HG02840 (cell line): ENCODE measurements at regions not wholly inside any gene's neighbourhood (a gene's known extent, or its start where the extent isn't known, plus 50 kb on each side); places are given as distances from the start of the nearest gene placed in this dataset.
A peak's percentile ranks its signal among the peaks of the same experiment; 100 is the strongest.

Source experiments
- ATAC-seq: cut with Tn5 transposase; IDR thresholded peaks from one replicate; pipeline ENCODE4 v1.9.1; 2021; ENCODE audit warnings: mild to moderate bottlenecking, moderate library complexity, moderate number of reproducible peaks; ENCODE audit not compliant: unreplicated experiment, low FRiP score

DNA sequence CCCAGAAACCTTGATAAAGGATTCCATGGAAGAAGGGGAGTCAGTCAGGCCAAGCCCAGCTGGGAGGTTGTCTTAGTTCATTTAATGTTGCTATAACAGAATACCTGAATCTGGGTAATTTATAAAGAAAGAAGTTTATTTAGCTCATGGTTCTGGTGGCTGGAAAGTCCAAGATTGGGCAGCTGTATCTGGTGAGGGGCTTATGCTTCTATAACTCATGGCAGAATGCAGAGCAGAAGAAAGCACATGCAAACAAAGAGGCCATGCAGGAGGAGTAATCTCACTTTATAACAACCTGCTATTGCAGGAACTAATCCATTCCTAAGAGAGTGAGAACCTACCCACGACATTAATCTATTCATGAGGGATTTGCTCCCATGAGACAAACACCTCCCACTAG, 54.2 kb upstream of the ANKRD1 start:
- ATAC-seq, result no peak

GRCh38 chr10:90977162-90977854, 56.4 kb upstream of the ANKRD1 start:
- no peak for ATAC-seq

DNA sequence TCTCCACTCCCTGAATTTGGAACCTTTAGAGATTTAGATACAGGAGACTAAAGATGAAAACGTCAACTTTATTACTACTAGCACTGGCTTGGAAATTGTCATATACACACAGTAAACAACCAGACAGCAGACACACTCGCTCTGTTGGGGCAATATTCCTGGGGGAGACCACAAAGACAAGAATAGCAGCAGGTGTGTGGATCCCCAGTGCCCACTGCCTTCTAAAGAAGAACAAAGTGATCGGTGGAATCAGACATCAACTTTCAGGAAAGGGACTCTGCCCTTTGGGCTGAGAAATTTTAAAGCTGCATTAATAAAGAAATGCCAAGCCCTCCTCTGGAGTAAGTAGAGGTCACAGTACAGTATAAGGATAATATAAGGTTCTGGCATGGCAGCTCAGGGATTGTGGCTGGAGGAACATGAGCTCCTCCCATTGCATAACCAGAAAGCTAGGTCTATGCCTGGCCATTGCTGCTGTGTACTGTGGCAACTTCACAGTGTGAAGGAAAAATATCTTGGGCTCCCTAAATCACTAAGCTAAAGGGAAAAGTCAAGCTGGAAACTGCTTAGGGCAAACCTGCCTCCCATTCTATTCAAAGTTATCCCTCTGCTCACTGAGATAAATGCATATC, 57.1 kb upstream of the ANKRD1 start:
- ATAC-seq, result no peak

DNA sequence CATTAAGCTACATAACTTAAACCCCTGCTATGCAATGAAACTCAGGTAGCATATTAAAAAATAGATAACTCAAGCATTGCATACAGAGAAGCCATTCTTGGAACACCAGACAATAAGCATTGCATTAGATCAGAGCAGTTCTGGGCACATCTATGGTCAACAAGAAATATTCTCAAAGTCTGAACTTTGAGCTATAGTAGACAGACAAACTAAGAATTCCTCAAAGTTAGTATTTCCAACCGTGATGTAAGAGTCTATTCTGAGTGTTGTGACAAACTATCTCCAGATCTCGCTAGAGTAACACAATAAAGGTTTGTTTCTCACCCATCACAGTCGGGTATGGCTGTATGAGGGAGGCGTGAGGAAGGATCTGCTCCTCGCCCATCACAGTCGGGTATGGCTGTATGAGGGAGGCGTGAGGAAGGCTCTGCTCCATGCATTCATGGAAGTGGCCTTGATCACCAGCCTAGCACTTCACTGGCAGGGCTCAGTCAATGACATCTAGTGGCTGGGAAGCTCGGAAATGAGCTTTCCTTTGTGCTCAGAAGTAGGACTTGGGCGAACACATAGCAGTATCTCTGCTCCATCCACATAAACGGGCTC, 61.6 kb upstream of the ANKRD1 start:
- ATAC-seq, result no peak

DNA sequence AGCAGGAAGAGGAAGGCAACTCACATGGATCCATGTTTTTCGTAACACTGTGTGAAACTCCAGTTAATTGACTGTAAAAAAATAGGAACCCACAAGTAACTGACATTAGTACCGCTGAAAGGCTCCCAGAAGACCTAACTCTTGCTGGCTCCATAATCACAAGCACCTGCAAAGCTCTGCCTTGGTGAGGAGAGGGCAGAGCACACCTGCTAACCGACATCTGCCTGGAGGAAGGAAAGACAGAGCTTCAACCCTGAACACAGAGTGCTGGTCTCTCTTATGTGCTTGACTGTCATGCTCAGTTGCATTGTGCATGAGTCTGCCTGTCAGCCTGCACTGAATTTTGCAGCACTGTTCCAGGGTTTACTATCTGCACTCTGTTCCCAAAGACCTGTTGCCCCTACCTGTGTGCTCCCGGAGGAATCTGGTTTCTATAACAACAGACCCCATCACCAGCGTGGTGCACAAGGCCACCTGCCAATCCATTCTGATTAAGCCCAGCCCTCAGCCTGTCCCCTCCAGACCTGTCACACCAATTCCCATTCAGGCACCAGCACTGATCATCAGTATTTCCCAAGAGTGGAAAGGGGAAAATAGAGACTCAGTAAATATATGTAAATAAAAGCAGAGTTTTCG, 63.1 kb upstream of the ANKRD1 start:
- no peak for ATAC-seq

DNA sequence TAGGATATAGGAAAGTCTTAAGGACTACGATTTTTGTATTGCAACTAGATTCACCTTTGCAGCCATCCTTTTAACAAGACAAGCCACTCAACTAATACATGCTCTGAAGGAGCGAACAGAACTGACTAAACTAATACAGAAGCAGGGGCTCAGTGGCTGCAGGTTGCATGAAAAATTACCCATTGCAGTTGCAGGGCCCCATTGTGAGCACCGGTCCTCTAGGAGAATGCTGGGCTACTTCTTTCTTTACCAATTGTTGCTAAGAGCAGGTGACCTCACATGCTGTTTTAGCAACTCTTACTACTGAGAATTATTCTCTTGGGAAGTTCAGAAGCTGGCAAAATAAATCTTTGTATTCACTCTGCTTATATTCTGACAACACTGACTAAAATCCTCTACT, 64.0 kb upstream of the ANKRD1 start:
- no peak for ATAC-seq

DNA sequence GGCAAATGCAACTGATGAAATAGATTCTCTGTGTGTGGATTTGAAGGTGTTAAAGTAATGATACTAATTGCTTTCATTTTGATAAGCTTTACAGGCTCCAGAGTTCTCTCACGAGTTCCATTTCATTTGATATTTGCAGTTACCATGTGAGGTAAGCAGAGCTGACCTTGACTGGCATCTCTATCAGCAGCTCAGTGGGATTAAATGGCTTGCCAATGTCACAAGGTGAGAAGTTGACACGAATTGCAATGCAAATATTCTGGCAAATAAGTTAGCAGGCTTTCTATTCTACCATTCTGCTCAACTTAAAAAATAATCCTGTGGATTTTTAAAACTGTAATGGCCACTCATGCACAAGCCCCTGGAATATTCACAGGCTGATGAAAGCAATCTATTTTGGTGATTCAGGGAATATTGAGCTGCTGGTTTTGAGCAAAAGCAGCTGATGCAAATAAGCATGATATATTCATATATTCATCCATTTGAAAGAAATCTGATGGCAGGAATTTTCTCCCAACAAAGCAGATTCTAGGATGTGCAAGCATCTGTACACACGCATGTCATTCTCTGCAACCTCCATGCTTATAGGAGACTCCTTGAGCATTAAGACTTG, 64.5 kb upstream of the ANKRD1 start:
- ATAC-seq, result no peak

DNA sequence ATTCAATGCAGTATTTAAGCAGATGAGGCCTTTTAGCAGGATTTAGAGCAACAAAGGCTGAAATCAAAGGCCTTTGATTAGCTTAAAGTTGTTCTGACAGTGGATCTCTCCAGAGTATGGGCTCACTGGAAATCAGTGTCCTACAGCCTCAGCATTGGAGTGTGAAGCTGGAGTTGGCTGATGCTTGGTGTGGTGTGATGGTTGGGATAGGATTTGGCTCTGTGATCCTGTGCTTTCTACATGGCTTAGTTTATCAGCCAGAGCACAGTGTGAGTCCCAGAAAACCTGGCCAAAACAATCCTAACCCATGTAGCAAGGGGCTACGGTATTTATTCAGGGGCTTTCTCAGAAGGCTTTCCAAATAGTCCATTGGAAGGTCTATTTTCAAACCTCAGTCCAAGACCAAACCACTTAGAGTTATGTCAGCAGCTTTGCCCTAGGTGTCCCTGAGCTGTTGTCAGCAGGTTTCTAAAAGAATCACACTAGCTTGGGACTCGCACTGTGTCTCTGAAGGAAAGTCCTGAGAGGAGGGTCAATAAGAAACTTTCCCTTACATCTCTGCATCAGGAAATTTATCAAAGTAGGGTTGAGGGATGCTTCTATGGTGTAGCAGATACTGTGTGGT, 65.4 kb upstream of the ANKRD1 start:
- ATAC-seq, result no peak

GRCh38 chr10:90986870-90987269, 66.0 kb upstream of the ANKRD1 start:
- no peak for ATAC-seq

GRCh38 chr10:90987383-90987782, 66.5 kb upstream of the ANKRD1 start:
- ATAC-seq, result no peak

- no peak for ATAC-seq
These were observed 67.1 kb upstream of the ANKRD1 start for GRCh38 chr10:90988024-90988423.

DNA sequence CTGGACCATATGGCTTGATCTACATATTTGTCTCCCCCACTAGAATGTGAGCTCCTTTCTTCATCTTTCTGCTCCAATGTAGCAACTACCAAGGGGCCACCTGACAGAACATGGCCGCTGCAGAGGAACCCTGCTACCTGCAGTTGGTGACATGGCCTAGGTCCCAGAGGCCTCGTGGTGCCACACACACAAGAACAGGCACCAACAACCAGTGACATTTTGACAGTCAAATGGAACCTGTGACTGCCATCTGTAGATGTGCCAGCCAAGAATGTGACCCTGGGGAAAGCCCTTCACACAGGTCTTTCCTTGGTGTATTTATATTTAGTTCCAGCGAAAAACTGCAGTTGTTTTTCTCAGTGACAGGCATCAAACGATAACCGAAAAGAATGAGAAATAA, 67.9 kb upstream of the ANKRD1 start:
- ATAC-seq, result no peak

- ATAC-seq, result no peak
These were observed 68.5 kb upstream of the ANKRD1 start for GRCh38 chr10:90989378-90989777.

GRCh38 chr10:90992462-90992861, 71.6 kb upstream of the ANKRD1 start:
- no peak for ATAC-seq

DNA sequence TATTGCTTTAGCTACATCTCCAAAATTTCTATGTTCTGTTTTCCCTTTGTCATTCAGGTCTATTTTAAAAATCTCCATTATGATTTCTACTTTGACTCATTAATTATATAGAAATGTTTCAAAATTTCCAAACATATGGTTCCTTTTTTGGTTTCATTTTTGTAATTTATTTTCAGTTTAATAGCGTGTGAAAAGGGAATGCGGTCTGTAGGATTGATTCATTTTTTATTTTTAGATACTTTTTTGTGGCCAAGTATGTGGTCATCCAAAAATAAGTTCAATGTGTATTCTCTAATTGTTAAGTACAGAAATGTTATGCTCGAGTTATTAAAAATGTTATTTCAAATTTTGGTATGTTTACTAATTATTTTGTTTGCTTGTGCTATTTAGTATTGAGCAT, 72.5 kb upstream of the ANKRD1 start:
- ATAC-seq, result no peak

DNA sequence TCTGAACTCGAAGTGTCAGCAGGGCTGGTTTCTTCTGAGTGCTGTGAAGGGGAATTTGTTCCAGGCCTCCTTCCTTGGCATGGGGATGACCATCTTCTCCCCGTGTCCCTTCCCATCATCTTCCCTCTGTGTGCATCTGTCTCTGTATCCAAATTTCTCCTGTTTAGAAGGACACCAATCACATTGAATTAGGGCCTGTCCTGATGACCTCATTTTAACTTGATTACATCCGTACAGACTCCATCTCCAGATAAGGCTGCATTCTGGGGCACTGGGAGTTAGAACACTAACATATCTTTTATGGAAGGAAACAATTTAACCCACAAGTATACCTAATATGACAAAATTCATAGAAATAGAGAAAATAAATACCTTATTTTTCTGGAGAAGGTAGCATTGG, 76.8 kb upstream of the ANKRD1 start:
- no peak for ATAC-seq

DNA sequence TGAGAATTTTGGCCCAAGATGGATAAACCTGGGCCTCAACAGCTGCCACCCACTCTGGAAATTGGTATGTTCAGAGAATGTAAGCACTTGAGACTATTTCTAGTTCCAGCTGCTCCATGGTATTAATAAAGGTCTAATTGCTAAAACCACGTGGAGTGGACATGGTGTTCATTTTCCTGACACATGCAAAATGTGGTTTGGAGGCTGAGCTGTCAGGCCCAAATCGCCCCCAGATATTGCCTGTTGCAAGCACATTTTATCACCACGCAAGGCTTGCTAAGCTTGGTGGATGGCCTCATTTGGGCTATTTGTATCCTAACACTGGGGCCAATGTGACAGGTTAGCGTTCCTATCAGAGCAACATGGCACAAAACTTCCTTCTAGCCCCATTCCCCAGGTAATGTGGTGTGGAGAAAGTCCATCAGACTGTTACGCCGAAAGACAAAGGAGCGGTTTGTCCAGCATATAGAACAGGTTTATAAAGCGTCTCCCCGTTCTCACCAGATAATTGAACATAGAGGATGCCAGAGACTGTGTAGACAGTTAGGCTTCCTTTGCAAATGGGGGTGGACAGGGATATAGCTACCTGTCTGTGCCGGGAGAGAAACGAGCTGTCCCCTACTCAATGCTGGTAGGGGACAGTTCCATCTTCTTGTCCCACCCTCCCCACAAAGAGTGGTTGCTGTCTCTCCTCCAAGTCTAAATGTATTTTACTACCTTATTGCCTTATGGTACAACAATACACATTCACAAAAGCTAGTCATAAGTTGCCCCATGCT, 78.0 kb upstream of the ANKRD1 start:
- peak; percentile 13 for ATAC-seq

GRCh38 chr10:90999512-91000172, 78.8 kb upstream of the ANKRD1 start:
- ATAC-seq, result peak; percentile 66

DNA sequence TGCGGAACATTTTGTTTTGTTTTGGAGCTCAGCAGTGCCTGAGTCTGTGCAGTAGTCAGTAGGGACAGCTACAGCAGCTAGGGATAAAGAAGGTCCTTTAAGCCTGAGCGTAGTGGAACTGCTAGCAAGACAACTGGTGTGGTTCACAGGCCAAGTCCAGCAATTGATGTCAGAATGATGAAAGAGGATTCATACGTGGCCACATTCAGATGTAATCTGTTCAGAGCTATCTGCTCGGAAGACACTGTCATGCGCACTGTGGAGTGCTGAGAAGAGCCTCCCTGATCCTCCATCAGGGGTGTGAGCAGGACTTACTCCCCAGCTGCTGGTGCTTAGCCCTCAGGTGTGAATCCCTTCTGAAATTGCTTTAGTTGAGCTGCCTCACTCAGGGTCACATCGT, 79.6 kb upstream of the ANKRD1 start:
- no peak for ATAC-seq
